CD4-positive, alpha-beta T cell treated with Interleukin-4 for 4 hours (primary cell): ENCODE measurements at regions not wholly inside any gene's neighbourhood (a gene's known extent, or its start where the extent isn't known, plus 50 kb on each side); places are given as distances from the start of the nearest gene placed in this dataset.

Experiments used
- DNase-seq: peaks from one replicate; pipeline ENCODE4 v3.0.0-alpha.2; 2020

DNA sequence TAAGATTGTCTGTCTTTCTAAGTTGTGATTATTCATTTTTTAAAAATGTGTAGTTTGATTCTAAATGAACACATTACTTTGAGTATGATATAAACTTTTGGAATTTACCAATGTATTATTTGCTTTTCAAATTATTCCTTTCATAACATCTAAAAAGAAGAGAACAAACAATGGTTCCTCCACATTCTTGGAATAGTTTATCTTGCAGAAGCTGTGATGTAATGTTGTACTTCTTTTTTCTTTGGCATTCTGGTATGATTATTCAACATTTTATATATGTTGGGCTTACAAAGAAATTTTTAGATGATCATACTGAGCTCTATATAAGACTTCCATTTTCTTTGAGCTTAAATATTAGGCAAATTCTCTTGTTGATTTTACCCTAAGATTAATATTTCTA lies 419.2 kb downstream of the DIPK2A start:
- DNase-seq: no peak

DNA sequence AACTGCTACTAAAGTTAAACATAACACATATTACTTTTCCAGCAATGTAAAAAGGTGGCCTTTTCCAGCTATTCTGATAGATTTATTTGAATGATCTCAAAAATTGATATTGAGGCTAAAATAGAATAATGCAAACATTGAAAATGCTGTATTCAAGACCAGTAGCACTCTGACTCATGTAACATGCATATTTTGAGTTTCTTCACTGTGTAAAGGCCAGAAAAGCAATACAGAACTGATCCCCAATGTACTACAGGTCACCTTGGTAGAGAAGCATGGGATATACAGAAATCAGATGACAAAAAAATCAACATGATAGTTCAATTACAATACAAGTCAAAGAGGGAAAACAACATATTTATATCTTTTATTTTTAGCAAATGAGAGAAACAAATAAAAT lies 419.6 kb downstream of the DIPK2A start:
- no peak for DNase-seq

DNA sequence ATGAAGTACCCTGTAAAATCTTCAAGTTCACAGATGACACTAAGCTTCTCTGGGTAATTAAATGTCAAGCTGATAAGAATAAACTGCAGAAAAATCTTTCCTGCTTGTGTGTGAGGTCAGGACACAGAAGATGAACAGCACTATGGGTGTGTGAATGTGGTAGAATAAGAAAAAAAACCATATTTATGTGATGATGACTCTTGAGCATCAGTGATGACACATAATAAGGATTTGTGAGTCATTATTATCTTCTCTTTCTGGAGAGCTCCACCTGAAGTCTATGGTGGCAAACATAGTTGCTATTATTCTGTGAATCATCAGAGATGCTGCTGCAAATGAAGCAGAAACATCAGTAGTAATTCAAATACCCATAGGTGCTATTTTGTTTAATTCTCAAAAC lies 422.4 kb downstream of the DIPK2A start:
- no peak for DNase-seq

DNA sequence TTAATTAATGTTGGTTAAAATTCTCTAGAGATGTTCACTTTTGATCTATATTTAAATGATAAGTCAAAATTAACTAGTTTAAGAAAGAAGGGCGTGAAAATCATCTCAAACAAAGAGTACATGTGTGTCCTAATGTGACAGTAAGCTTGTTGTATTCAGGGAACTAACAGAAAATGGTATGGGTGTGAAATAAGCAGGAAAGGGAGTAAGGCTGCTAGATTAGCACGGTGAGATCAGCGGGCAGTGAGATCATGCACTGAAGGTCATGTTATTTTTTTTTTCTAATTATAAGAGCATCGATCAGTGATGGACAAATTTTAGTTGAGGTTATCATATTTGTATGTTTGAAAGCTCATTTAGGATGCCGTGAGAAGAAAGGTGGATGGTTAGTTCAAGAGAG lies 430.8 kb downstream of the DIPK2A start:
- DNase-seq: no peak

DNA sequence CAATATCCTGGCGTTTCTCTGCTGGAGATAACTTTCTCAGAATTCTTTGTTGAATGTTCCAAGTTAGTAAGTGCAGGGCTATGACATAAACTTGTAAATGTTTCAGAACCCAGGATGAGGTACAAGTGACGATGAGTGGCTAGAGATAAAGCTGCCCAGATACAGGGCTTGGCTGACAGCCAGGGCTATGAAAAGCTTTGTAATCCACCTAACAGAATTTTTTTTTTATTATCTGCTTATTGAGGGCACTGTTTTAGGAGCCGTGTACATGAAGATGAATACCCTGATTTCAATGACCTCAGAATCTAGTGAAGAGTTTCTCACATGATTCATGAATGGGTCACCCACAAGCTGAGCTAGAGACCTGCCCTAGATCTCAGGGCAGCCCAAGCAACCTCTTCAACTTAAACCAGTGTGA lies 431.4 kb downstream of the DIPK2A start:
- DNase-seq: no peak

DNA sequence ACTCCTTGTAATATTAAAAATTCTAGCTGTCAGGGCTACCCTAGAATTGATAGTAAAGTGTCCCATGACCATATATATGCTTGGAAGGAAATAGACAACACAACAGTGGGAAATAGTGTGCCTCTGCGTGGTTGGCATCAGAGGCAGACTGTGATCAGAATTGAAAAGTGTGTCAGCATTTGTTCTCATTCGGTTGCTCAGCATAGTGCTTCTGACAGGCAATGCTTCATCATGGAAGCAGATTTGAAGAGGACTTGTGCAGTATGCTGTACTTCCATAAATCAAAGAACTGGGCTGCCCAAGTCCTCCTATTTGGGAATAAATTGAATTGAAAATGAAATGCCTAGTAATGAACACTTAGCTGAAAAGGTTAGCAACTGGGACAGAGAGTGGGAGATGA lies 435.7 kb downstream of the DIPK2A start:
- no peak for DNase-seq

DNA sequence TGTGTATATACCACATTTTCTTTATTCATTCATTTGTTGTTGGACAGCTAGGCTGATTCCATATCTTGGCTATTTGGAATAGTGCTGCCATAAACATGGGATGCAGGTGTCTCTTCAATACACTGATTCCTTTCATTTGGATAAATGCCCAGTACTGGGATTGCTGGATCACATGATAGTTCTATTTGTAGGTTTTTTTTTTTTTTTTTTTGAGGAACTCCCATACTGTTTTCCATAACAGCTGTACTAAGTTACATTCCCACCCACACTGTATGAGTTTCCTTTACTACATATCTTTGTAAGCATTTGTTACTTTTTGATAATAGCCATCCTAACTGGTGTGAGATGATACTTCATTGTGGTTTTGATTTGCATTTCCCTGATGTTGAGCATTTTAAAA lies 437.7 kb downstream of the DIPK2A start:
- DNase-seq: no peak

DNA sequence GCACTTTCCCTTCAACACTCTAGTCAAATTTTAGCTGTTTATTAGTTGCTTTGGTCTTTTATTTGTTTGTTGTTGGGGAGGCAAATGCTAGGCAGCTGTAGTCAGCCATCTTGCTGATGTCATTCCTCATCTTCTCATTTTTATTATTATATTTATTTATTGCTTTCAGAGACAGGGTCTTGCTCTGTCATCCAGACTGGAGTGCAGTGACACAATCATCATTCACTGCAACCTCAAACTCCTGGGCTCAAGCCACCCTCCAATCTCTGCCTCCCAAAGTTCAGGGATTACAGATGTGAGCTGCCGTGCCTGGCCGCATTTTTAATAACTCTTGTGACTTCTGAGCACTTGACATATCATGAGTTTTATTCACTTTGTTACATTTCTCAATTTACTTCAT lies 441.4 kb downstream of the DIPK2A start:
- no peak for DNase-seq

DNA sequence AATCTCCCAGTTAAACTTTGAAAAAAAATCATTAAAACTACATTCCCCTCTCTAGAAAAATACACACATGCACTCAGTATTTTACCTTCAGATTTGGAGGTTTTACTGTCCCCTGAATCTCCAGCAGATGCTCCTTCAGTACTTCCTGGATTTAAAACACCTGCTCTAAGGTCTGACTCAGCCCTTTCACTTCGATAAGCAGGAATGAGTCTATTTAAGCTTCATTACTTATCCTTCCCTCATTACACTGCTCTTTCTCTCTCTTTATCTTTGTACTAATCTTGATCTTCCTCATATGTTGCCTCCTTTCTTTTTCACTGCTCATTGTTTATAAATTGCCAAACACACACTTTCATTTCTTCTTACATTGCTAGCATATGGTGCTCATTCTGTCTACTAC lies 443.9 kb downstream of the DIPK2A start:
- no peak for DNase-seq

DNA sequence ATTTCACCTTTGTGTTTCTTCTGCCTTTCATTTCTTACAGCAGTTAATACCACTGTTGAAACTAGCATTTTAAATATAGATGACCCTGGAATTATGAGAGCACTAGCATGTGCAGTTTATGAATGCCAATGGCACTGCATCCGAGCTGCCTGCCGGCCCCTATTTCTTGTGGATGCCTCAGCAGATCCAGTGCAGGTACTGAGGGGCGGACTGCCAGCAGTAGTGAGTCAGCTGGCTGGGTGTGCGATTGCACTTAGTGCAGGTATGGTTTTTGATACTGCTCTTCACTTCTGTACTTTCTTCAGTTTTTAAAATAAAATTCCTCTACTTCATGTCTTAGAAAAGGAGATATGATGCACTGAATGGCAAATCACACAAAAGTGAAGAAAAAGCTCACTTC lies 453.0 kb downstream of the DIPK2A start:
- no peak for DNase-seq

DNA sequence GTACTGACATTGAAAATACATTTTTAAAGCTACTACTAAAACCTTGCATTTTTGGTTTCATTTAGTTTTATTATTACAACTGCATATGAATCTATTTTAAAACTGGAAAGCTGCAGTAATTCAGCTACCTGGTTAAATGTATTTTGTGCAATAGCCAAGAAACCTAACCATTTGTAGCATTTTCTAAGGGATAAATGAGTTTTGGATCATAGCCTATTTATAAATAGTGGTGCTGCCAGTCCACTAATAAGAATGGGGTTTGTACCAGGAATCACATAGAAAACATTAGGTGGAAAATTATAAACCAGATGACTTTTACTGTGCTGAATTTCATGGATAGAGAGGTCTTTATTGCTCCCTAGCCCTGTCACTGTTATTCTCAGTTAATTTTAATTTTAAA lies 454.7 kb downstream of the DIPK2A start:
- no peak for DNase-seq

DNA sequence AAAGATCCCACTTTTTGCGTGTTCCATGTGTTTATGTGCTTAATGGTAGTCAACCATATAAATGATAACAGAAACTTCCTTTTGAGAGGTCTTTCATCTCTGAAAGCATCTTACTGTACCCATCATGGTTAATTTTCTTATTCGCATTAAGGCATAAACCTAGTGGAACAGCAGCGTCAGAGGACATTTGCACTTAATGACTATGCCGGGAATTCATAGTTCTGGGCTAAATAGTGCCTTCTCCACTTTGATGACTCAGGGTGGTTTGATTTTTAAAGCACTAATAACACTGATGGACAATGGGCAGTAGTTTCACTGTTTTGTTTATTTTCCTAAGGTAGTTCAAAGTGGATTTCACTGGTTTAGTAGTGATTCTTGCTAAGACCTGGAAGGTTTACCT lies 455.3 kb downstream of the DIPK2A start:
- DNase-seq: no peak

DNA sequence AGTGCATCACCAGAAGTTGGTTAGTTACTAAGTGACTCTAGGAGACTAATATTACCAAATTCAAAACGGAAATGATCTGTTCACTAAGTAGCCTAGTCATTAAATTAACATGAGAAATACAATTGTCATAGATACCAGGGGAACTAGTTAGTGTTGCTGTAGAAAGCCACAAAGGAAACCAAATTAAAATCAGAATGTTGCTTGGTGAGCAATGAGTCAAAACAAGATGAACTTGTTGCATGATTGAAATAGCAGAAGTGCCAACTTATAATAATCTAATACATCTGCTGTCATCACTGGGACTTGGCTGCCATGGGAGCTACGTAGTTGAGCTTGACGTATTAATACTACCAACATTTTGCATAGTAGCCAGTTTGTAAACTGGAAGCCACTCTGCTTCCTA lies 458.1 kb downstream of the DIPK2A start:
- no peak for DNase-seq

DNA sequence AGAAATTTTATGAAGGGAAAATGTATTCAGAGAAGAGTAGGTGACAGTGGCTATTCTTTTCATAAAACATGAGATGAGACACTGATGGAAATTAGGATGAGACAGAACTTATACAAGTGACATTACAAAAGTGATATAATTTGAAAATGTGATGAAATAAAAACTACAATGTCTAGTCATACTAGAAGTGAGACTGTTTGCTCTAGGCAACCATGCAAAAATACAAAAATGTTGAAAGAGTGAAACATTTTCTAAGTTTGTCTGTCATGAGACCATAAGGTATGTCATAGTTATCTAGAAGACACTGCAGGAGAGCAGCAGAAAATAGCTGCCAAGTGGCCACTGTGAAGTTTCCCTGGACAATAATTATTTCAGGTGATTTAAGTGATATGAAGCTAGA lies 459.5 kb downstream of the DIPK2A start:
- no peak for DNase-seq

DNA sequence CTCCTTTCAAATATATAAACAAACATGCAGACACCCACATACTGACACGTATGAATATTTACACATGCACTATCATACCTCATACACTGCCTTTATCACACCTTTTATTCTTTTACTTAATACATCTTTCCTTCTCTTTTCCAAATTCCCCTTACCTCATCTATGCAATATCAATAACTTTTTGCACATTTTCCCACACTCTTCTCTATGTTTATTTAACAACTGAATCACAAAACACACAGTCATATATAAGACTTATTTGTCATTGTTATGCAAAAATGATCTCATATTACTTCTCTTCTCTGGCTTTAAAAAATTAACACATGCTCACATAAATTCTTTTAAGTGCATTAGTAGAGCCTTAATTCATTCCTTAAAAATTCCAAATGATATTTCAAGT lies 461.4 kb downstream of the DIPK2A start:
- no peak for DNase-seq

DNA sequence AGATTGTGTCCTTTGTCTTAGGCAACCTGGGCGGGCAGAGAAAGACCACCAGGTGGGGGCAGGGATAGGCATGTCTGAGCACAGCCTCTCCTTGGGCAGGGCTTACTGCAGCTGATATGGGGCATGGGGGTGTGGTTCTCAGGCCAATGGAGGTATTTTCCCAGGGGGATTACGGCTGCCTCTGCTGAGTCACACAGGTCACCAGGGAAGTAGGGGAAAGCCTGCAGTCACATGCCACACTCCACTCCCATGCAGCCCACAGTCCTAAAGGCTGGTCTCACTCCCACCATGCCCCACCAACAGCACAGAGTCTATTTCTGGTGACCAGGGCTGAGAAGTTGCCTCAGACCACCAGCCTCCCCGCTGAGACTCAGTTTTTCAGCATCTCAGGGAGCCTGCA lies 466.4 kb downstream of the DIPK2A start:
- no peak for DNase-seq

DNA sequence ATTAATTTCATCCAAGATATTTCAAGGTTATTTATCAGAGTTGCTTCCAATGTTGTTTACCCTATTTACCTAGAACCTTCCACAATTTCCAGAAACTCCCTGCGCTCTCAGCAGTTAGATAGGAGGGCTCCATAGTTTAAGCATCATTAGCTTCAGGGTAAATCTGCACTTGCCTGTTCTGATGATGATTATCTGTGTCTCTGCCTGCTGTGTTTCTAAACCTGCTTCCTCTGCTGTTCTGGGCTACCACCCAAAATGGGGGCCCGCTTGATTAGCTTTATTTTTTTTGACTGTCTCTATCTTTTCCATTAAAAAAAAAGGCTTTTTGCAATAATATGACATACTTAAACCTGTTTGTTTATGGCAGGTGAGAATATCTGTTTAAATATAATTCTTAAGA lies 472.4 kb downstream of the DIPK2A start:
- no peak for DNase-seq

DNA sequence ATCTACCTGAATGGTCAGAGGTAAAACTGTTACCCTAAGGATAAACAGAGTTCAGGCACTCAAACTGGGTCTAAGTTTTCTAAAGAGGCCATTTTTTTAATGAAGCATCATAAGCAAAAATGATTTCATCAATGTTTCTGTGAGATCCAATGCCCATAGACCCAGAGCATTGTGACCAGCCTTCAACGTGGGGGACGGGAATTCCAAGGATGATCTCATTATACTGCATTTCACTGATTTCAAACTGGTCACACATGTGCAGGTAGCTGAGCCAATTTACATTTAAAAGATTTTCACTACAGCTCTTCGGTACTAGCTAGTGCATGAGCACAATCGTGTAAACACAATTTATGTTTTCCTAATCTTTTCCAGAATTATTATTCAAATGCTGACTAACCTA lies 472.9 kb downstream of the DIPK2A start:
- DNase-seq: no peak

DNA sequence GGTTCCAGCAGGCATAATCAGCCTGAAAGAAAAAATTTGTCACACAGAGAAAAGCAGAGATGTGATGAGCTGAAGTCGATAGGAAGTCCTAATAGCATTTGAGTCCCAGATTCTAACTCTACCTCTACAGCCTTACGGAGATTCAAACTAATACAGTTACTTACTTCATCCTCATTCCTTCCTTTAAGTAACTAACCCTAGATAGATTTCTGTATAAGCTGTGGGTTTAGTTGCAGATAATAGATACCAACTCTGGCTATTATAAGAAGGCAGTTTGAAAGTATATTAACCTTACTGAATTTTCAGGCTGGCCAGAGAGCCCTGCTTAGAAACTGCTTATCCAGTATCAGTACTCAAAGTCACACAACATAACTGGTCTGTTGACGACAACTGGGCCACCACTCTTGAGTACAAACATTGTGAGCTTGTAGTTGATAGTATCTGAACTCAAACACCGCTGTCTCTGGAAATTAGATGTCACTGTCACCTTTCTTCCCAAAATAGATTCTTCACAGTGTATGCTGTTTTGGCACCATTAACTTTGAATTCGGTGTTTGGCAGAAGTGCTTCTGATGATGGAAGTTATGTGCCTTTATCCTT lies 484.3 kb downstream of the DIPK2A start:
- no peak for DNase-seq

DNA sequence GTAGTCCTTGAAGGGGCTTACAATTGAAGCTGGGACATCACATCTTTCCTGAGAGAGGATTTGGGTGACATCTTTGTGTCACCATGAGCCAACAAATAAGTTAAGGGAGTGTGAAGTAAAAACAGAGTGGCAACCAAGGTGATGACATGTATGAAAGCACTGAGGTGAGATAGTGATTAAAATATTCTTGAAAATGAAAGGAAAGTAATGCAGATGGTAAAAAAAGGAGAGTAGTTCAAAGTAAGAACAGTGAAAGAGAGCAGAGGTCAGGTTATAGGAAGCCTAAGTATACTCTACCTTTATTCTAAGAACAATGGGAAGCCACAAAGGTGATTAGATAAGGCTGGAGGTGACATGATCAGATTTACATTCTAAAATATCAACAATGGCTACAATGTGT lies 486.1 kb downstream of the DIPK2A start:
- no peak for DNase-seq

DNA sequence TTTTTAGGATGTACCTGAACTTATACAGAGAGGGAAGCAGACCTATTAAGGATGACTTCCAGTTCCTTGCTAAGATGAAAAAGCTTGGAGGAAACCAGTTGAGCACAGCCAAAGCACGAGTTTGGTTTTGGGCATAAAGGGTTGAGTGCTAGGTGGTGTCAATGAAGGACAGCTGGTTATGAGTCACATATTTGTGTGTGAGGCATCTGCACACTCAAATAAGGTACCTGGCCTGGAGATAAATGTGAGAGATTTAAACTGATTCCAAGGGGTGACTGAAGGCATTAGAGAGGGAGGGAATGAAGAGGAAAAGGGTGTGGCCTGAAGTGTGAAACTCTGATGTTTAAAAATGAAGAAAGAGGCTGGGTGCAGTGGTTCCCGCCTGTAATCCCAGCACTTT lies 486.7 kb downstream of the DIPK2A start:
- DNase-seq: no peak

DNA sequence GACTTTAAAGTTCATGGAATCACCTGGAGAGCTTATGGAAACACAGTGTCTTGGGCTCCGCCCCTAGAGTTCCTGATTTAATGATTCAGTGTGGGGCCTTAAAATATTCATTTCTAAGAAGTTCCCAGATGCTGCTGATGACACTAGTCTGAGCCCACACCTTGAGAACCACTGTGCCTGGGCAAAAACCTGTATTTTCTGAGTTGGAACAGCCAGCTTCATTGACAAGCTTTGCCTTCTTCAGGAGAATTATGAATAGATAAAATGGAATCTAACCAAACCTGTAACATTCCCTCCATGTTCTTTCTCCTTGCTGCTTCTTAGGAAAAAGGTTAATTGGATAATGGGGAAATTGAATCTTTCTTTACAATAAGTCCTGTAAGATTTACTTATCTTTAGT lies 490.7 kb downstream of the DIPK2A start:
- DNase-seq: no peak

DNA sequence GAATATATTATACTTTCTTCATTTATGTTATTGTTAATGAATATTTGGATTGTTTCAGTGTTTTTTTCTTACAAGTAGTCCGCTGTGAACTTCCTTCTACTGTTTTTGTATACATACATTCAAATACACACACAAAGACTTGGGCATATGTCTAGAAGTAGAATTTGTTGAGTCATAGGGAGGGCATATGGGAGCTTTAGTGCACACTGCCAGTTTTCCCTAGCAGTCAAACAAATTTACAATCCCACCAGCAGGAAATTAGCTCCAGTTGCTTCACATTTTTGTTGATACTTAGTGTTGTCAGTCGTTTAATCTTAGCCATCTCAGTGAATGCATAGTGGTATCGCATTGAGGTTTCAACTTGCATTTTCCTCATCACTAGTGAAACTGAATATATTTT lies 492.3 kb downstream of the DIPK2A start:
- no peak for DNase-seq

DNA sequence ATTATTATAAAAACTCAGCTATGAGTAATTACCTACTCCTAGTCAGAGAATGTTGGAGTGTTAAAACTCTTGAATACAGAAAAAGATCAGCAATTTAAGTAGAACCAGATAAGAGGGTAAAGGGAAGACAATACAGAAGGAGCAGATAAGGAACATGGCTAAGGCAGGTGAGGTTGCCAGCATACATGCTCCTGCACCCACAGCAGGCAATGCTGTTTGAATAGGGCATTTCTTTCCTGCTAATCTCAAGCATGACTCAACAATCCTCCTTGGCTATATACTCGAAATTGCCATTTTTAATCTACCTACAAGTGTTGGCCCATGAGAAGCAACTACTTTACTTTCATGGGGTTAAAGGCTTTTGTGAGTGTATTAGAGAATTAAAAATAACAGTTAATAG lies 494.5 kb downstream of the DIPK2A start:
- no peak for DNase-seq

DNA sequence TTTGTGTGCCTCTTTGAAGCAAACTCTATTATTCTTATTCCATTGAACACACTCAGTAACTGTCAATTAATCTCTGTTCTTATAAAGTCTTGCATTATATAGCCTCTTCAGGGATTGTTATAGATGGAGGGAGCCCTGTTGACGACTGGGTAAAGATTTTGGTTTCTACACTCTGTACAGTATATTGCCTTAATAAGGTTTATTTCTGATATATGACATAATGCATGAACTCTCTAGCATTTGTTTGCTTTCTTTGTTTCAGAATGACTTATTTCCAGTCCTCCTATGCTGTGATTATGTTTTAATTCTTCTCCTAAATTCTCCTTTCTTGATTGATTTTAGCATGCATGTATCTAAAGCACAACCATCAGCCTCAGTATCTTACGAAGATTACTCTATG lies 494.9 kb downstream of the DIPK2A start:
- no peak for DNase-seq

DNA sequence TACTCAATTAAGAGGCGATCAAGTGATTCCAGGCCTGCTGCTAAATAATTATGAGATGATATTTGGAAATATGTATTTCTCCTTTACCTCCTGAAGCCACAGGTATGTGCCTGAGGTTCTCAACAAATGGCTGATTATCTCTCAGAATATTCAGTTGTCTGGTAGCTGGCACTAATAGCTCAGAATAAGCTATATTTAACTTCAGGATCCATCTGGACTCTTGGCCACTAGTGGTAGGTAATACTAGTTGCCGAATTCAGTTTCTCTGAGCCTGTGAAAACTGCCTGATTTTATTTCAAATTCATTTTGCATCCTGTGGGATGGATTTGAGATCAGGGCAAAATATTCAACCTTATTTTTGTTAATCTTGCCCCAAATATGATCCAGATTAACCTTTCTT lies 499.0 kb downstream of the DIPK2A start:
- no peak for DNase-seq
